ENCODE measurements at regions not wholly inside any gene's neighbourhood (a gene's known extent, or its start where the extent isn't known, plus 50 kb on each side); places are given as distances from the start of the nearest gene placed in this dataset.
"Not testable (repeated sequence)": the region's sequence is repeated elsewhere in the genome, so short reads cannot be mapped to it uniquely, and the experiment has no call there.

- H3K4me2 ChIP-seq (ENCODE audit: low read length), result no peak overlapping the region
- H3K79me2 ChIP-seq (ENCODE audit: control insufficient read depth, low read length), result no peaks in the 10 kb centered on the region
- TF ChIP-seq CTCF (IDR thresholded peaks at IDR 0.05; ENCODE audit: low read depth, low read length, poor library complexity, severe bottlenecking), result no peak
- TF ChIP-seq EZH2phosphoT487 (IDR thresholded peaks at IDR 0.05; ENCODE audit: borderline replicate concordance, low read length), result no peak
- no peak overlapping the region for H3K4me3 ChIP-seq (ENCODE audit: low read length)
- no peaks in the 10 kb centered on the region for H3K9me3 ChIP-seq (ENCODE audit: control insufficient read depth, insufficient read depth, low read length)
- H3K27ac ChIP-seq (ENCODE audit: low read depth, low read length), result no peak overlapping the region
- no peaks in the 10 kb centered on the region for H4K20me1 ChIP-seq (ENCODE audit: control insufficient read depth, insufficient read depth, low read depth, low read length)
- H3K27me3 ChIP-seq (ENCODE audit: control insufficient read depth, low read length), result no peaks in the 10 kb centered on the region
- no peaks in the 10 kb centered on the region for H3K36me3 ChIP-seq (ENCODE audit: control insufficient read depth, low read length)
- no peaks in the 10 kb centered on the region for H3K4me1 ChIP-seq (ENCODE audit: control insufficient read depth, low read length)
- no peaks in the 10 kb centered on the region for H3K9me2 ChIP-seq (replicated peaks; ENCODE audit: control insufficient read depth, low read length)
- no peaks in the 10 kb centered on the region for H3F3A ChIP-seq (ENCODE audit: control insufficient read depth, insufficient read depth)
These were observed 128.5 kb upstream of the EDNRB start for GRCh38 chr13:78047151-78047550.

DNA sequence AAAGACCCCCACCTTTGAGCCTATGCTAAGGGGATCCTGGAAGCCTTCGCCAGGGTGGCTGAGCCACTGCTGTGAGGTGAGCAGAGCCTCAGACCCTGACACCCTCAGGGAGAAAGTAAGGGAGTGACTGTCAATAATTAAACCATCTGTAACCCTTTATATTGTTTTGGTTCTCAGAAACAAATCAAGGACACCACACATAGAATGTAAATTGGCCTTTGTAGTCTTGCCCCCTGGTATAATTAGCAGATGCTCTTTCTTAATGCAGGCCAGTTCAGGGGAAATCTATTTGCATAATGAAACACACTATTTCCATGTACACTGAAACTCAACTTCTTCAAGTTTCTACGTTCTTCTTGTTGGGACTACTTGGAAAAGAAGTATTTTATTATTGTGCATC lies 127.7 kb upstream of the EDNRB start:
- Histone ChIP-seq H3K4me2 (ENCODE audit: low read length) (no peak overlapping the region), H3K79me2 (ENCODE audit: control insufficient read depth, low read length) (no peaks in the 10 kb centered on the region), H3K27me3 (ENCODE audit: control insufficient read depth, low read length) (no peaks in the 10 kb centered on the region), H4K20me1 (ENCODE audit: control insufficient read depth, insufficient read depth, low read depth, low read length) (no peaks in the 10 kb centered on the region), H3K27ac (ENCODE audit: low read depth, low read length) (no peak overlapping the region), H3K4me1 (ENCODE audit: control insufficient read depth, low read length) (no peaks in the 10 kb centered on the region), H3K4me3 (ENCODE audit: low read length) (no peak overlapping the region), H3F3A (ENCODE audit: control insufficient read depth, insufficient read depth) (no peaks in the 10 kb centered on the region), H3K36me3 (ENCODE audit: control insufficient read depth, low read length) (no peaks in the 10 kb centered on the region), H3K9me3 (ENCODE audit: control insufficient read depth, insufficient read depth, low read length) (no peaks in the 10 kb centered on the region), H3K9me2 (replicated peaks; ENCODE audit: control insufficient read depth, low read length) (no peaks in the 10 kb centered on the region)
- TF ChIP-seq CTCF (IDR thresholded peaks at IDR 0.05; ENCODE audit: low read depth, low read length, poor library complexity, severe bottlenecking), result no peak
- TF ChIP-seq EZH2phosphoT487 (IDR thresholded peaks at IDR 0.05; ENCODE audit: borderline replicate concordance, low read length), result no peak

GRCh38 chr13:78045916-78046315 lies 127.3 kb upstream of the EDNRB start:
- Histone ChIP-seq H3K4me3 (ENCODE audit: low read length) (no peak overlapping the region), H4K20me1 (ENCODE audit: control insufficient read depth, insufficient read depth, low read depth, low read length) (no peaks in the 10 kb centered on the region), H3K79me2 (ENCODE audit: control insufficient read depth, low read length) (no peaks in the 10 kb centered on the region), H3K9me2 (replicated peaks; ENCODE audit: control insufficient read depth, low read length) (no peaks in the 10 kb centered on the region), H3K4me1 (ENCODE audit: control insufficient read depth, low read length) (no peaks in the 10 kb centered on the region), H3K9me3 (ENCODE audit: control insufficient read depth, insufficient read depth, low read length) (no peaks in the 10 kb centered on the region), H3K36me3 (ENCODE audit: control insufficient read depth, low read length) (no peaks in the 10 kb centered on the region), H3K27me3 (ENCODE audit: control insufficient read depth, low read length) (no peaks in the 10 kb centered on the region), H3F3A (ENCODE audit: control insufficient read depth, insufficient read depth) (no peaks in the 10 kb centered on the region), H3K4me2 (ENCODE audit: low read length) (no peak overlapping the region), H3K27ac (ENCODE audit: low read depth, low read length) (no peak overlapping the region)
- TF ChIP-seq CTCF (IDR thresholded peaks at IDR 0.05; ENCODE audit: low read depth, low read length, poor library complexity, severe bottlenecking) (no peak), EZH2phosphoT487 (IDR thresholded peaks at IDR 0.05; ENCODE audit: borderline replicate concordance, low read length) (no peak)

DNA sequence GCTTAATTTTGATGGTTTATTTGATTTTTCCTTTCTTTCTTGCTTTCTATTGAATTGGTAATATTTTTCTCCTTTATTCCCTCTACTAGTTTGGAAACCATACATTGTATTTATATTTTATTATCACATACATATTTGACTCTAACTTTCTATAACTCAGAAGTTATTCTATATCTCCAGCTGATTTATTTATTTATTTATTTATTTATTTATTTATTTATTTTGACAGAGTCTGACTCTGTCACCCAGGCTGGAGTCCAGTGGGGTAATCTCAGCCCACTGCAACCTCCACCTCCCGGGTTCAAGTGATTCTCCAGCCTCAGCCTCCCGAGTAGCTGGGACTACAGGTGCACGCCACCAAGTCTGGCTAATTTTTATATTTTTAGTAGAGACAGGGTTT lies 122.7 kb upstream of the EDNRB start:
- H4K20me1 ChIP-seq (ENCODE audit: control insufficient read depth, insufficient read depth, low read depth, low read length); H3K79me2 ChIP-seq (ENCODE audit: control insufficient read depth, low read length); H3K36me3 ChIP-seq (ENCODE audit: control insufficient read depth, low read length); H3K4me1 ChIP-seq (ENCODE audit: control insufficient read depth, low read length); H3K9me3 ChIP-seq (ENCODE audit: control insufficient read depth, insufficient read depth, low read length); H3K27me3 ChIP-seq (ENCODE audit: control insufficient read depth, low read length); H3K4me2 ChIP-seq (ENCODE audit: low read length); H3F3A ChIP-seq (ENCODE audit: control insufficient read depth, insufficient read depth); H3K27ac ChIP-seq (ENCODE audit: low read depth, low read length); H3K4me3 ChIP-seq (ENCODE audit: low read length); H3K9me2 ChIP-seq (replicated peaks; ENCODE audit: control insufficient read depth, low read length): not testable (repeated sequence)

Data from DOHH2 (cell line).